T-cell (primary cell): ENCODE measurements at regions not wholly inside any gene's neighbourhood (a gene's known extent, or its start where the extent isn't known, plus 50 kb on each side); places are given as distances from the start of the nearest gene placed in this dataset.

Experiments
- ATAC-seq, 4 experiments: fragments of 200-7000 bp in 3 of 4; fragments of 150-1000 bp in 1 of 4; cut with Tn5 transposase; replicated peaks in 1 of 4; 1 replicate in 3 of 4; 2 replicates in 1 of 4; pipeline ENCODE4 v1.10.0; 2021; ENCODE audit warnings: moderate library complexity in 3 of 4, mild to moderate bottlenecking in 2 of 4, moderate number of reproducible peaks in 1 of 4
- CTCF ChIA-PET, 2 donors: fragments of 300-600 bp; sonication (Branson Sonifier 250); formaldehyde crosslinking; loops; one replicate each; lab custom pipeline; 2022; ENCODE audit warnings: antibody characterized with exemption in 2 of 2; lab: Charles Lee
- POLR2A ChIA-PET, 2 donors: fragments of 300-600 bp; sonication (Branson Sonifier 250); formaldehyde crosslinking; loops; one replicate each; lab custom pipeline; 2022; ENCODE audit warnings: antibody characterized with exemption in 2 of 2; lab: Charles Lee
- DNase-seq, 35 experiments: peaks; one replicate each; pipeline versions ENCODE4 v3.0.0 to v3.0.0-alpha.2; 2013 to 2023
- H3K27ac ChIP-seq: one replicate; pipeline ENCODE4 v1.5.1; 2013; ENCODE audit warnings: low read length
- H3K27me3 ChIP-seq, 2 experiments: replicated peaks in 1 of 2; 1 replicate in 1 of 2; 2 replicates in 1 of 2; pipeline versions ENCODE4 v1.6.1 to v1.7.0; 2013; ENCODE audit warnings: low read length in 1 of 2, mixed read lengths in 1 of 2; ENCODE audit not compliant: control insufficient read depth in 2 of 2, insufficient read depth in 2 of 2; ENCODE audit errors: extremely low read depth in 1 of 2
- H3K36me3 ChIP-seq, 2 donors: 1 replicate in 1 of 2; 2 replicates in 1 of 2; pipeline versions ENCODE4 v1.6.1 to v1.7.0; 2013; ENCODE audit warnings: low read length in 1 of 2; ENCODE audit not compliant: control insufficient read depth in 2 of 2, insufficient read depth in 1 of 2; ENCODE audit errors: extremely low read depth in 1 of 2
- H3K4me1 ChIP-seq, 2 experiments: 1 replicate in 1 of 2; 2 replicates in 1 of 2; pipeline versions ENCODE4 v1.6.1 to v1.7.0; 2013; ENCODE audit warnings: low read length in 2 of 2, mixed read lengths in 1 of 2; ENCODE audit not compliant: insufficient read depth in 2 of 2, control insufficient read depth in 1 of 2; ENCODE audit errors: extremely low read depth in 1 of 2
- H3K4me3 ChIP-seq, 2 donors: 1 replicate in 1 of 2; 2 replicates in 1 of 2; pipeline versions ENCODE4 v1.5.1 to v1.7.0; 2013; ENCODE audit warnings: mild to moderate bottlenecking in 2 of 2, low read length in 1 of 2, moderate library complexity in 1 of 2; ENCODE audit not compliant: control insufficient read depth in 1 of 2; ENCODE audit errors: extremely low read depth in 1 of 2
- H3K9me3 ChIP-seq: 2 replicates; pipeline ENCODE4 v1.7.0; 2013
- H3K27ac Mint-ChIP-seq, 2 donors: one replicate each; pipeline ENCODE4 v1.8.0; 2020 to 2021; ENCODE audit warnings: mild to moderate bottlenecking in 2 of 2, mixed read lengths in 2 of 2
- H3K27me3 Mint-ChIP-seq, 2 donors: one replicate each; pipeline ENCODE4 v1.8.0; 2021 to 2022; ENCODE audit warnings: mixed read lengths in 2 of 2
- H3K36me3 Mint-ChIP-seq: one replicate; pipeline ENCODE4 v1.8.0; 2021; ENCODE audit warnings: mixed read lengths
- H3K4me1 Mint-ChIP-seq, 3 donors: one replicate each; pipeline ENCODE4 v1.8.0; 2020 to 2022; ENCODE audit warnings: mixed read lengths in 3 of 3, mild to moderate bottlenecking in 1 of 3
- H3K4me3 Mint-ChIP-seq, 3 donors: one replicate each; pipeline ENCODE4 v1.8.0; 2020 to 2022; ENCODE audit warnings: mild to moderate bottlenecking in 3 of 3, mixed read lengths in 3 of 3, moderate library complexity in 3 of 3
- H3K9me3 Mint-ChIP-seq, 3 donors: one replicate each; pipeline ENCODE4 v1.8.0; 2020 to 2022; ENCODE audit warnings: mixed read lengths in 3 of 3
- whole genome bisulfite sequencing: methylation state at CpG from one replicate; pipeline ENCODE4 v1.1.5; 2013; ENCODE audit warnings: missing lambda C conversion rate; ENCODE audit not compliant: insufficient coverage; 5-methylcytosine and 5-hydroxymethylcytosine counted together

DNA sequence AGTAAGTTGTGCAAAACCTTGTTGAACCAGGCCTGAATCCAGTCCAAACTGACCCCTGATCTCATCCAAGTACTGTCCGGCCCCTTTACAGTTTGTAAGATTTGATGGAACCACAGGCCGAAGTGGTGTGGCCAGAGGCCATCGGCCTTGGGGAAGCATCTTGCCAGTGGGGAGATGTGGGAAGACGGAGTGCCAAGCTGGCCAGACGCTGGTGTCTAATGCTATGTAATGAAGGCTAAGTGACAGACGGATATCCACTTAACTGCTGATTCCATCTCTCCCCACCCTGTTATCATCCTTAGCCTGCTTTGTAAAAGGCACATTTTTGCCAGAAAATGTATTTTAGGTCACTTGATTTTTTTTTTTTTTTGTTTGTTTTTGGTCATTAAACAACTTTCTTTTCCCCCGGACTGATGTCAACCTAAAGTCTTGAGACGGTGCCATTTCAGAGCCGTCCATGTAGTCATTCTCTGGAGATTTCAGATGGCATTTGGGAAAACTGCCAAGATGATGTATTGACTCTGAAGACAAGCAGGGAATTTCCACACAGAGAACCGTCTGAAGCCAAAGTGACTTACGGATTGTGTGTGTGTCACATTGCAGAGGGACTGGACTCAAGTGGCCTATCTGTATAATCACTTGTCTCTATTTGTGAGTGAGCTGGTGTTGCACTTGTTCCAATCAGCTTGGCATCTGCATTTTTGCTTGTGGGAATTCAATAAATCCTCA, 86.5 kb upstream of the MANSC4 start:
- no peaks in the 10 kb centered on the region for H3K36me3 Mint-ChIP-seq
- no peaks in the 10 kb centered on the region for H3K27me3 Mint-ChIP-seq
- H3K4me1 ChIP-seq: no peaks in the 10 kb centered on the region
- H3K9me3 ChIP-seq: no peaks in the 10 kb centered on the region
- 93% methylated on average over 5 of the region's 11 CpGs for WGBS
- CTCF ChIA-PET: interaction anchor here in 1 of 2 donors (0.6 kb wide), 1 partner anchor 77 kb away, joined by 3 read pairs; no protein-coding TSS in a partner anchor
- peaks cover 0 to 31% (median 0%) of the 10 kb centered on the region in 3 donors for H3K4me1 Mint-ChIP-seq
- no peak overlapping the region for H3K4me3 ChIP-seq
- no peak for DNase-seq
- no peaks in the 10 kb centered on the region for H3K9me3 Mint-ChIP-seq
- H3K4me3 Mint-ChIP-seq: no peak overlapping the region
- no peaks in the 10 kb centered on the region for H3K36me3 ChIP-seq
- no peaks in the 10 kb centered on the region for H3K27me3 ChIP-seq
- POLR2A ChIA-PET: no interaction called here
- H3K27ac Mint-ChIP-seq: no peak overlapping the region
- ATAC-seq: no peak
- H3K27ac ChIP-seq: no peak overlapping the region

DNA sequence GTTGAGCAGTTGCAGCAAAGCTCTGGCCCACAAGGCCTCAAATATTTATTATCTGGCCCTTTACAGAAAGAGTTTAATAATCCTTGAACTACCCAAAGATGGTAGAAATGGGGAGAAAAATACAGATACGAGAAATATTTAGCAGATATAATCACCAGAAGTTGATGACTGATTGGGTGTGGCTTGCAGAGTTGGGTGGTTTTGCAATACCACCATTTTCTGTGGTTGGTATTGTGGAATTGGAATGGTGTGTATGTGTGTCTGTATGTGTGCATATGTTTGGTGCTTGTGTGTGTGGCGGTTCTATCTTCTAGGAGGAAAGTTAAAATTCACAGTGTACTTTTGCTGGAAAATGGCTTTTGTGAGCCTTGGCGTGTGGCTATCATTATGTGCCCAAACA, 85.4 kb upstream of the MANSC4 start:
- H3K27me3 ChIP-seq: no peaks in the 10 kb centered on the region
- H3K4me1 Mint-ChIP-seq: peaks cover 0 to 23% (median 0%) of the 10 kb centered on the region in 3 donors
- no peak overlapping the region for H3K27ac ChIP-seq
- no peaks in the 10 kb centered on the region for H3K9me3 Mint-ChIP-seq
- no peak overlapping the region for H3K4me3 ChIP-seq
- no peak overlapping the region for H3K4me3 Mint-ChIP-seq
- H3K27ac Mint-ChIP-seq: no peak overlapping the region
- H3K27me3 Mint-ChIP-seq: peaks cover under 1 to 6% of the 10 kb centered on the region in 2 donors
- H3K4me1 ChIP-seq: no peaks in the 10 kb centered on the region
- no peaks in the 10 kb centered on the region for H3K36me3 Mint-ChIP-seq
- no peak for ATAC-seq
- ChIA-PET CTCF (no interaction called here), POLR2A (no interaction called here)
- H3K36me3 ChIP-seq: no peaks in the 10 kb centered on the region
- no peaks in the 10 kb centered on the region for H3K9me3 ChIP-seq
- no peak for DNase-seq
- WGBS: no CpG with 5 or more reads among the region's 3 CpGs

DNA sequence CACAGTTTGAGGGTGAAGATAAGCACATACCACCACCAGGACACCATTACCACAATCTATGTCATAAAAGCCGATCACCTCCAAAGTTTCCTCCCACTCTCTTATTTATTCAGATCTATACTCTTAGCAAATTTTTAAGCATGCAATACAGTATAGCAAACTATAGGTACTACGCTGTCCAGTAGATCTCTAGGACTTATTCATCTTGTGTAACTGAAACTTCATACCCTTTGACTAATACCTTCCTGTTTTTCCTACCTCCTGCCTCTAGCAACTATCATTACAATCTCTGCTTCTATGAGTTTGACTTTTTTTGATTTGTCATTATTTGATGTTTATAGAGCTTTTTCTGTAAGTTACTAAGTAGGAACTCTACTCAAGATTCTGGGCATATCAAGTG, 84.5 kb upstream of the MANSC4 start:
- CTCF ChIA-PET: interaction anchor here in 1 of 2 donors (0.6 kb wide), 1 partner anchor 76 kb away, joined by 3 read pairs; no protein-coding TSS in a partner anchor
- H3K4me1 Mint-ChIP-seq: peaks cover 0 to 19% (median 0%) of the 10 kb centered on the region in 3 donors
- 50% methylated on average over 2 of the region's 2 CpGs for WGBS
- no peak overlapping the region for H3K4me3 Mint-ChIP-seq
- ATAC-seq (no peak), DNase-seq (no peak)
- POLR2A ChIA-PET: no interaction called here
- Histone ChIP-seq H3K36me3 (no peaks in the 10 kb centered on the region), H3K27ac (no peak overlapping the region), H3K4me3 (no peak overlapping the region), H3K9me3 (no peaks in the 10 kb centered on the region), H3K27me3 (no peaks in the 10 kb centered on the region), H3K4me1 (no peaks in the 10 kb centered on the region)
- peak overlapping the region in 1 of 2 donors; percentile 82 for H3K27ac Mint-ChIP-seq
- H3K36me3 Mint-ChIP-seq: no peaks in the 10 kb centered on the region
- peaks cover 2 to 8% of the 10 kb centered on the region in 2 donors for H3K27me3 Mint-ChIP-seq
- H3K9me3 Mint-ChIP-seq: no peaks in the 10 kb centered on the region

DNA sequence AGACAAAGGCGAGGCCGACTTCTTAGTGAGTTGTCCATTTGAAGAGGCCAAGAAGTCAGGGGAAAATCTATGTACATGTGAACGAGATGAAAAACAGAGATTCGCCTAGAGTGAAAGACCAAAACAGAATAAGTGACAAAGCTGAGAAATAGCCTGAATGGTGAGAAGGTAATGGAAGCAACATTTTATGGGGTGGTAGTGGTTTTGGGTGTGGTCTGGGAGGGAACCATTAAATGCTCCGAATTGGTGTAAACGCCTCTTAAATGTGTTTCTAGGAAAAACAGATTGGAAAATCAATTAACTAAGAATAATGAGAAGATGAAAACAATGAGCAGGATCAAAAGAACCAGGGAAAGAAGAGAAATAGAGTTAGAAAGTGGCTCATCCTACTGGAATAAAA, 83.8 kb upstream of the MANSC4 start:
- Histone ChIP-seq H3K27ac (no peak overlapping the region), H3K36me3 (no peaks in the 10 kb centered on the region), H3K4me1 (no peaks in the 10 kb centered on the region), H3K4me3 (no peak overlapping the region), H3K27me3 (no peaks in the 10 kb centered on the region), H3K9me3 (no peaks in the 10 kb centered on the region)
- CTCF ChIA-PET: no interaction called here
- Mint-ChIP-seq H3K27ac (no peak overlapping the region), H3K4me3 (no peak overlapping the region), H3K36me3 (no peaks in the 10 kb centered on the region), H3K9me3 (no peaks in the 10 kb centered on the region), H3K27me3 (peaks cover 2 to 12% of the 10 kb centered on the region in 2 donors), H3K4me1 (peaks cover 0 to 19% (median 0%) of the 10 kb centered on the region in 3 donors)
- DNase-seq: no peak
- ATAC-seq: no peak
- POLR2A ChIA-PET: no interaction called here
- WGBS: 76% methylated on average over 4 of the region's 6 CpGs

DNA sequence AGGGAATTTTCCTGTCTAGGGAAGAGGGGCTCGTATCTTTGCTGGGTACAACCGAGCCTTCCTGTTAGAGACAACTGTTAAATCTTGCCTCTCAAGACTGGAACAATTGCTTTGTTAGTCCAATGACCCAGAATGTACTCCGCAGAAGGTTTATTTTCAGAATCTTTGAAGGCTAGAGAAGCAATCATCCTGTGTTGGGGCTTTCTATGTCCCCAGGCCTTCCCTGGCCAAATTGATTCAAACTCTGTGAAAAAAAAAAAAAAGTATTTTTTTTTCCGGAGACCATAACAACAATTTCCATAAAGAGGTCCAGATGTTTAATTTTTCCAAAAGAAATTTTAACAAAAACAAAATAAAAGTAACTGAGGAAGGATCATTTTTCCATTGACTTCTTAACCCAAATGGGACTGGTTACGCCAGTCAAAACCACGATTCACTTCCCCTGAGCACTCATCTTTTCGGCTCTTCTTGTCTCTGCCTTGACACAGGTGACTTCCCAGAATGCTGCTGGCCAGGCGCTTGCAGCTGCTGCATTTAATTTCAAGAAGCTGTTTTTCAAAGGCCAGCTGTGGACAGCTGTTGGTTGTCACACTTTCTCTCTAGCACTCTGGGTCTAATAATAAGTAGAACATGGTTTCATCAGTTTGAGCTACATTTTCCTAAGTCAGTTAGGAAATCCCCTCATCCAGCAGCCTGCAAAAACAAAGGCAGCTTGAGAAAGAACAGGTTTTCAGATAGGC, 81.6 kb upstream of the MANSC4 start:
- no peak overlapping the region for H3K4me3 Mint-ChIP-seq
- no peak for ATAC-seq
- DNase-seq: no peak
- H3K4me1 Mint-ChIP-seq: peaks cover 0 to 19% (median 0%) of the 10 kb centered on the region in 3 donors
- no peak overlapping the region for H3K27ac ChIP-seq
- H3K36me3 Mint-ChIP-seq: no peaks in the 10 kb centered on the region
- WGBS: 82% methylated on average over 5 of the region's 8 CpGs
- ChIA-PET CTCF (interaction anchor here in 1 of 2 donors (0.6 kb wide), 1 partner anchor 1574 kb away, joined by 3 read pairs; no protein-coding TSS in a partner anchor), POLR2A (no interaction called here)
- peaks cover 0 to 6% of the 10 kb centered on the region in 2 experiments for H3K27me3 ChIP-seq
- no peaks in the 10 kb centered on the region for H3K36me3 ChIP-seq
- H3K27ac Mint-ChIP-seq: no peak overlapping the region
- peaks cover 2 to 19% of the 10 kb centered on the region in 2 donors for H3K27me3 Mint-ChIP-seq
- H3K9me3 ChIP-seq: no peaks in the 10 kb centered on the region
- H3K4me1 ChIP-seq: no peaks in the 10 kb centered on the region
- no peaks in the 10 kb centered on the region for H3K9me3 Mint-ChIP-seq
- H3K4me3 ChIP-seq: no peak overlapping the region

DNA sequence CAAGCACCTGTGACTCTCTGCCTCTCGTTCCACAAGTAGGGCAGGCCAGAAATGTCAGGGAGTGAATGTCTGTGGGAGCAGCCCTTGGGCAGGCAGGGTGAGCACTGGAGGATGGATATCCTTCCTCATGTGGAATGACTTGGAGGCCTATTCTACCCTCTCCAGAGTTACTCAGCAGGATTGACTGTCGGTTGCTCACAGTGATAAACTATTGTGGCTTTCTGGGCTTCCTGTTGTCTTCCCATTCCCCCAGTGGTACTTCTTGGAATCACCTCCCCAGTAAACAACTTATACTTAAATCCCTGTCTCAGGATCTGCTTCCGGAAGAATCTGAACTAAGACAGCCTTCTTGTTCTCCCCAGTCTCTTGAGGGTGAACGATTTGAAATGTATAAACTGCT, 79.6 kb upstream of the MANSC4 start:
- 93% methylated on average over 3 of the region's 4 CpGs for whole genome bisulfite sequencing
- H3K4me3 ChIP-seq: no peak overlapping the region
- H3K4me1 Mint-ChIP-seq: peaks cover 0 to 12% (median 0%) of the 10 kb centered on the region in 3 donors
- no peaks in the 10 kb centered on the region for H3K9me3 Mint-ChIP-seq
- no peak for ATAC-seq
- no peaks in the 10 kb centered on the region for H3K36me3 ChIP-seq
- ChIA-PET POLR2A (no interaction called here), CTCF (no interaction called here)
- DNase-seq: no peak
- no peak overlapping the region for H3K4me3 Mint-ChIP-seq
- peaks cover 0 to 6% of the 10 kb centered on the region in 2 experiments for H3K27me3 ChIP-seq
- H3K36me3 Mint-ChIP-seq: no peaks in the 10 kb centered on the region
- H3K4me1 ChIP-seq: no peaks in the 10 kb centered on the region
- H3K9me3 ChIP-seq: no peaks in the 10 kb centered on the region
- peaks cover 2 to 21% of the 10 kb centered on the region in 2 donors for H3K27me3 Mint-ChIP-seq
- H3K27ac Mint-ChIP-seq: no peak overlapping the region
- H3K27ac ChIP-seq: no peak overlapping the region
